ENCODE measurements at regions not wholly inside any gene's neighbourhood (a gene's known extent, or its start where the extent isn't known, plus 50 kb on each side); places are given as distances from the start of the nearest gene placed in this dataset.

DNA sequence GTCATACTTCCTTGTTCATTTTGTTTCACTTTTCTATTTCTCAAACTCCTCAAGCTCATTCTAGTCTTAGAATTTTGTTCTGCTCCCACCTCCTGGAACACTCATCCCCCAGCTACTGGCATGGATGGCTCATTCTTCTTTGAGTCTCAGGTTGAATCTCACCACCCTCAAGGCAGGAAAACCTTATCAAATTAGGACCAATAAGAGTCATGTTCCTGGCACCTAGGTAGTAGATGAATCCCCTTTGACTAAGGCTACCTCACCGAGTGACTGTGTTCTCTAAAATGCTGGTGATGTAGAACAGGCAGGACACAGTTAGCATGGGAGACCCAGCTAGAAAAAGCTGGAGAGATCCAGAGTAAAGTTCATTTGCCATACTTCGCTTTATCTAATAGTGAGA lies 1050.8 kb upstream of the EEF2KMT start:
- in situ Hi-C loops (cut with MboI; ENCODE audit: low sequenced_read_pairs), result no loop called here
- Histone ChIP-seq H3K4ac (ENCODE audit: low read depth, low read length) (no peak overlapping the region), H3K23ac (ENCODE audit: low read depth, low read length) (no peak overlapping the region), H4K20me1 (ENCODE audit: insufficient read depth, low read length) (no peaks in the 10 kb centered on the region), H3K4me1 (ENCODE audit: control insufficient read depth, insufficient read depth, low read length) (no peaks in the 10 kb centered on the region), H3K9me3 (ENCODE audit: control insufficient read depth, insufficient read depth, low read length) (peaks cover 9% of the 10 kb centered on the region), H2BK15ac (ENCODE audit: low read depth, low read length) (no peak overlapping the region), H2BK5ac (ENCODE audit: low read depth, low read length, poor library complexity, severe bottlenecking) (no peak overlapping the region), H3K36me3 (ENCODE audit: control insufficient read depth, insufficient read depth, low read length) (no peaks in the 10 kb centered on the region), H3K9ac (ENCODE audit: low read depth, low read length) (no peak overlapping the region), H4K91ac (ENCODE audit: insufficient read depth, low read depth, low read length) (no peak overlapping the region), H3K14ac (replicated peaks; ENCODE audit: low read depth, low read length) (no peak overlapping the region), H2AFZ (replicated peaks; ENCODE audit: low read length, poor library complexity) (no peak overlapping the region), H2AK9ac (replicated peaks; ENCODE audit: low read depth, low read length, poor library complexity) (no peak overlapping the region), H3K56ac (ENCODE audit: extremely low read depth, insufficient read depth, low read length) (no peak overlapping the region), H3K18ac (ENCODE audit: low read depth, low read length) (no peak overlapping the region), H2AK5ac (ENCODE audit: low read depth, low read length) (no peak overlapping the region), H4K8ac (ENCODE audit: low read depth in 2 of 2, low read length in 2 of 2) (no peak overlapping the region), H4K5ac (ENCODE audit: low read depth, low read length) (no peak overlapping the region), H2BK120ac (ENCODE audit: low read depth, low read length) (no peak overlapping the region), H3K4me3 (ENCODE audit: insufficient read depth, low read depth, low read length) (no peak overlapping the region), H3K9me1 (ENCODE audit: insufficient read depth, low read length) (no peaks in the 10 kb centered on the region), H3K4me2 (ENCODE audit: low read depth, low read length) (no peak overlapping the region), H2BK20ac (ENCODE audit: low read depth, low read length) (no peak overlapping the region), H3K79me1 (ENCODE audit: low read depth in 1 of 2, low read length in 2 of 2) (no peaks in the 10 kb centered on the region), H3K27ac (ENCODE audit: insufficient read depth, low read length) (no peak overlapping the region), H3K27me3 (ENCODE audit: control insufficient read depth, insufficient read depth, low read length) (no peaks in the 10 kb centered on the region)
- ChIA-PET POLR2A (ENCODE audit: unreplicated experiment) (no interaction called here), CTCF (no interaction called here)
- no TSS peak for BruUV-seq (replicated peaks)
- intact Hi-C loops (cut with micrococcal nuclease), result no loop called here
- DNase-seq (no peak), ATAC-seq (ENCODE audit: low read depth) (no peak)
- no peak for TF ChIP-seq MAZ (IDR thresholded peaks at IDR 0.05; ENCODE audit: borderline replicate concordance, low read depth, low read length)
- TF ChIP-seq, protein P1, sequence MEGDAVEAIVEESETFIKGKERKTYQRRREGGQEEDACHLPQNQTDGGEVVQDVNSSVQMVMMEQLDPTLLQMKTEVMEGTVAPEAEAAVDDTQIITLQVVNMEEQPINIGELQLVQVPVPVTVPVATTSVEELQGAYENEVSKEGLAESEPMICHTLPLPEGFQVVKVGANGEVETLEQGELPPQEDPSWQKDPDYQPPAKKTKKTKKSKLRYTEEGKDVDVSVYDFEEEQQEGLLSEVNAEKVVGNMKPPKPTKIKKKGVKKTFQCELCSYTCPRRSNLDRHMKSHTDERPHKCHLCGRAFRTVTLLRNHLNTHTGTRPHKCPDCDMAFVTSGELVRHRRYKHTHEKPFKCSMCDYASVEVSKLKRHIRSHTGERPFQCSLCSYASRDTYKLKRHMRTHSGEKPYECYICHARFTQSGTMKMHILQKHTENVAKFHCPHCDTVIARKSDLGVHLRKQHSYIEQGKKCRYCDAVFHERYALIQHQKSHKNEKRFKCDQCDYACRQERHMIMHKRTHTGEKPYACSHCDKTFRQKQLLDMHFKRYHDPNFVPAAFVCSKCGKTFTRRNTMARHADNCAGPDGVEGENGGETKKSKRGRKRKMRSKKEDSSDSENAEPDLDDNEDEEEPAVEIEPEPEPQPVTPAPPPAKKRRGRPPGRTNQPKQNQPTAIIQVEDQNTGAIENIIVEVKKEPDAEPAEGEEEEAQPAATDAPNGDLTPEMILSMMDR (conservative IDR thresholded peaks at IDR 0.05; ENCODE audit: low read depth, low read length), result no peak
- TF ChIP-seq SMC3 (IDR thresholded peaks at IDR 0.05; ENCODE audit: low read depth, low read length), result no peak
- no peak for TF ChIP-seq NFE2L2 (IDR thresholded peaks at IDR 0.05; ENCODE audit: low read depth, low read length)
- dilution Hi-C loops (cut with HindIII; ENCODE audit: low sequenced_read_pairs, unreplicated experiment), result no loop called here
- WGBS, 2 experiments (ENCODE audit: extremely low coverage in 2 of 2, insufficient read length in 1 of 2), result no CpG with 5 or more reads among the region's 2 CpGs
